ENCODE measurements at regions not wholly inside any gene's neighbourhood (a gene's known extent, or its start where the extent isn't known, plus 50 kb on each side); places are given as distances from the start of the nearest gene placed in this dataset.

- TF ChIP-seq POLR2A (IDR thresholded peaks at IDR 0.05; ENCODE audit: low read length) (no peak), GATA1 (IDR thresholded peaks at IDR 0.05; ENCODE audit: low read depth, low read length) (no peak)
- DNase-seq: no peak
These were observed 54.8 kb upstream of the DUSP10 start for GRCh38 chr1:221796700-221797099.

GRCh38 chr1:221795380-221795779 is 53.5 kb upstream of the DUSP10 start:
- DNase-seq: no peak
- no peak for TF ChIP-seq POLR2A (IDR thresholded peaks at IDR 0.05; ENCODE audit: low read length)
- no peak for TF ChIP-seq GATA1 (IDR thresholded peaks at IDR 0.05; ENCODE audit: low read depth, low read length)

GRCh38 chr1:221794935-221795334 is 53.0 kb upstream of the DUSP10 start:
- no peak for DNase-seq

GRCh38 chr1:221794079-221794670 is 52.3 kb upstream of the DUSP10 start:
- DNase-seq: no peak
- TF ChIP-seq GATA1 (IDR thresholded peaks at IDR 0.05; ENCODE audit: low read depth, low read length) (no peak), POLR2A (IDR thresholded peaks at IDR 0.05; ENCODE audit: low read length) (no peak)

More at GRCh38 chr1:221794935-221795334, 53.0 kb upstream of the DUSP10 start:
- no peak for TF ChIP-seq GATA1 (IDR thresholded peaks at IDR 0.05; ENCODE audit: low read depth, low read length)
- no peak for TF ChIP-seq POLR2A (IDR thresholded peaks at IDR 0.05; ENCODE audit: low read length)

GRCh38 chr1:221793439-221794078 is 51.7 kb upstream of the DUSP10 start:
- no peak for DNase-seq
- no peak for TF ChIP-seq GATA1 (IDR thresholded peaks at IDR 0.05; ENCODE audit: low read depth, low read length)
- TF ChIP-seq POLR2A (IDR thresholded peaks at IDR 0.05; ENCODE audit: low read length): no peak

GRCh38 chr1:221791846-221792245 is 50.0 kb upstream of the DUSP10 start:
- no peak for TF ChIP-seq POLR2A (IDR thresholded peaks at IDR 0.05; ENCODE audit: low read length)
- TF ChIP-seq GATA1 (IDR thresholded peaks at IDR 0.05; ENCODE audit: low read depth, low read length): no peak
- no peak for DNase-seq
